ENCODE measurements at regions not wholly inside any gene's neighbourhood (a gene's known extent, or its start where the extent isn't known, plus 50 kb on each side); places are given as distances from the start of the nearest gene placed in this dataset.

DNA sequence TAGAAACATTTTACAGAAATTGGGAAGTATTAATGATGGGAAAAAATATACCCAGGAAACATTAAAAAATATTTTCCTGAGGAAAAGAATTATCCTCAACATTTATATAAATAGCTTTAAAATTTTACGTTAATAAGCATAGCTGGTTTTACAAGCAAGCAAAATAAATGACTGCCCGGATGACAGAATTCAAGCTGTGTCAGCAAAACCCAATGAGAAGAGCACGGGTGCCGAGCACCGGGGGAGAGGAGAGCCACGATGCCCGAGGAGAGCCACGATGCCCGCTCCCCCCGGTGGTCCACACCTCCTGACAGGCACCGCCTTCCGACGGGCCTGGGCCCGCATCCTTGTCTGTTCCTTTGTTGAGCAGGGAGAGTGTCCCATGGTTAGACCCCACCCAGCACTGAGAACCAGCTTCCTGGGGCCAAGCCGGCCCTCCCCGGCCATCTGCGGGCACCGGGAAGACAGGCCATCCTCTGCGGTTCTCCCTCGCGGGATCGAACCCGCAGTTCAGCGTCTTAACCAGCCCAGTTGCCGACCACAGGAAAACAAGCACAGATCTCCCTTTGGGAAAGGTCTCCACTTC, 63.3 kb upstream of the PDE10A start:
- TF ChIP-seq, protein P1, sequence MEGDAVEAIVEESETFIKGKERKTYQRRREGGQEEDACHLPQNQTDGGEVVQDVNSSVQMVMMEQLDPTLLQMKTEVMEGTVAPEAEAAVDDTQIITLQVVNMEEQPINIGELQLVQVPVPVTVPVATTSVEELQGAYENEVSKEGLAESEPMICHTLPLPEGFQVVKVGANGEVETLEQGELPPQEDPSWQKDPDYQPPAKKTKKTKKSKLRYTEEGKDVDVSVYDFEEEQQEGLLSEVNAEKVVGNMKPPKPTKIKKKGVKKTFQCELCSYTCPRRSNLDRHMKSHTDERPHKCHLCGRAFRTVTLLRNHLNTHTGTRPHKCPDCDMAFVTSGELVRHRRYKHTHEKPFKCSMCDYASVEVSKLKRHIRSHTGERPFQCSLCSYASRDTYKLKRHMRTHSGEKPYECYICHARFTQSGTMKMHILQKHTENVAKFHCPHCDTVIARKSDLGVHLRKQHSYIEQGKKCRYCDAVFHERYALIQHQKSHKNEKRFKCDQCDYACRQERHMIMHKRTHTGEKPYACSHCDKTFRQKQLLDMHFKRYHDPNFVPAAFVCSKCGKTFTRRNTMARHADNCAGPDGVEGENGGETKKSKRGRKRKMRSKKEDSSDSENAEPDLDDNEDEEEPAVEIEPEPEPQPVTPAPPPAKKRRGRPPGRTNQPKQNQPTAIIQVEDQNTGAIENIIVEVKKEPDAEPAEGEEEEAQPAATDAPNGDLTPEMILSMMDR (IDR thresholded peaks at IDR 0.05; ENCODE audit: insufficient read depth, low read length) = no peak
- TF ChIP-seq, protein P2, sequence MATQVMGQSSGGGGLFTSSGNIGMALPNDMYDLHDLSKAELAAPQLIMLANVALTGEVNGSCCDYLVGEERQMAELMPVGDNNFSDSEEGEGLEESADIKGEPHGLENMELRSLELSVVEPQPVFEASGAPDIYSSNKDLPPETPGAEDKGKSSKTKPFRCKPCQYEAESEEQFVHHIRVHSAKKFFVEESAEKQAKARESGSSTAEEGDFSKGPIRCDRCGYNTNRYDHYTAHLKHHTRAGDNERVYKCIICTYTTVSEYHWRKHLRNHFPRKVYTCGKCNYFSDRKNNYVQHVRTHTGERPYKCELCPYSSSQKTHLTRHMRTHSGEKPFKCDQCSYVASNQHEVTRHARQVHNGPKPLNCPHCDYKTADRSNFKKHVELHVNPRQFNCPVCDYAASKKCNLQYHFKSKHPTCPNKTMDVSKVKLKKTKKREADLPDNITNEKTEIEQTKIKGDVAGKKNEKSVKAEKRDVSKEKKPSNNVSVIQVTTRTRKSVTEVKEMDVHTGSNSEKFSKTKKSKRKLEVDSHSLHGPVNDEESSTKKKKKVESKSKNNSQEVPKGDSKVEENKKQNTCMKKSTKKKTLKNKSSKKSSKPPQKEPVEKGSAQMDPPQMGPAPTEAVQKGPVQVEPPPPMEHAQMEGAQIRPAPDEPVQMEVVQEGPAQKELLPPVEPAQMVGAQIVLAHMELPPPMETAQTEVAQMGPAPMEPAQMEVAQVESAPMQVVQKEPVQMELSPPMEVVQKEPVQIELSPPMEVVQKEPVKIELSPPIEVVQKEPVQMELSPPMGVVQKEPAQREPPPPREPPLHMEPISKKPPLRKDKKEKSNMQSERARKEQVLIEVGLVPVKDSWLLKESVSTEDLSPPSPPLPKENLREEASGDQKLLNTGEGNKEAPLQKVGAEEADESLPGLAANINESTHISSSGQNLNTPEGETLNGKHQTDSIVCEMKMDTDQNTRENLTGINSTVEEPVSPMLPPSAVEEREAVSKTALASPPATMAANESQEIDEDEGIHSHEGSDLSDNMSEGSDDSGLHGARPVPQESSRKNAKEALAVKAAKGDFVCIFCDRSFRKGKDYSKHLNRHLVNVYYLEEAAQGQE (IDR thresholded peaks at IDR 0.05; ENCODE audit: insufficient replicate concordance, low read depth) = no peak

All from HL-60 (cell line).